ENCODE measurements at regions not wholly inside any gene's neighbourhood (a gene's known extent, or its start where the extent isn't known, plus 50 kb on each side); places are given as distances from the start of the nearest gene placed in this dataset.

DNA sequence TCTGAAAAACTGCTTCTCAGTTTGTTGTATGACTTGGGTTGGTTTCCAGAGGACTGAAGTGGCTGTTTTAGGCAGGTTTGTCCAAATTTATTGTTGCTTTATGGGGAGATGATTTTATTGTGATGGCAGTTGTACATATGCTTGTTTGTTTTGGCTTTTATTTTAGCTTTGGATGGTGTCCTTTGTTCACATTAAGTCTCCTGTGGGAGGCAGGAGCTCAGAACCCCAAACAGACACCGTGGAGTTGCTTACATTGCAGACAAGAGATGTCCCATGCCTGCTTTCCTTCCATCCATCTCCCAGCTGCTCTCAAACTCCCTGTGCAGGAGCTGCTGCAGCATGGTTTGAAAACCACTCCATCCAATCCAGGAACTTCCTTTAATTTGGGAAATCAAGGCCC is 414.7 kb downstream of the LPIN1 start:
- Histone ChIP-seq H3K9me3 (no peaks in the 10 kb centered on the region), H3K4me3 (no peak overlapping the region), H3K4me1 (peaks cover 2% of the 10 kb centered on the region), H3K27me3 (no peaks in the 10 kb centered on the region), H3K36me3 (no peaks in the 10 kb centered on the region), H3K27ac (no peak overlapping the region)
- intact Hi-C loops (cut with DNase I): no loop called here
- no peak for TF ChIP-seq POLR2A (IDR thresholded peaks at IDR 0.05)
- no peak for TF ChIP-seq POLR2AphosphoS5 (IDR thresholded peaks at IDR 0.05; ENCODE audit: insufficient read depth in 1 of 2, low read depth in 1 of 2)
- TF ChIP-seq, protein P1, sequence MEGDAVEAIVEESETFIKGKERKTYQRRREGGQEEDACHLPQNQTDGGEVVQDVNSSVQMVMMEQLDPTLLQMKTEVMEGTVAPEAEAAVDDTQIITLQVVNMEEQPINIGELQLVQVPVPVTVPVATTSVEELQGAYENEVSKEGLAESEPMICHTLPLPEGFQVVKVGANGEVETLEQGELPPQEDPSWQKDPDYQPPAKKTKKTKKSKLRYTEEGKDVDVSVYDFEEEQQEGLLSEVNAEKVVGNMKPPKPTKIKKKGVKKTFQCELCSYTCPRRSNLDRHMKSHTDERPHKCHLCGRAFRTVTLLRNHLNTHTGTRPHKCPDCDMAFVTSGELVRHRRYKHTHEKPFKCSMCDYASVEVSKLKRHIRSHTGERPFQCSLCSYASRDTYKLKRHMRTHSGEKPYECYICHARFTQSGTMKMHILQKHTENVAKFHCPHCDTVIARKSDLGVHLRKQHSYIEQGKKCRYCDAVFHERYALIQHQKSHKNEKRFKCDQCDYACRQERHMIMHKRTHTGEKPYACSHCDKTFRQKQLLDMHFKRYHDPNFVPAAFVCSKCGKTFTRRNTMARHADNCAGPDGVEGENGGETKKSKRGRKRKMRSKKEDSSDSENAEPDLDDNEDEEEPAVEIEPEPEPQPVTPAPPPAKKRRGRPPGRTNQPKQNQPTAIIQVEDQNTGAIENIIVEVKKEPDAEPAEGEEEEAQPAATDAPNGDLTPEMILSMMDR (IDR thresholded peaks at IDR 0.05): no peak
- DNase-seq (ENCODE audit: extremely low spot score in 2 of 2): no peak

DNA sequence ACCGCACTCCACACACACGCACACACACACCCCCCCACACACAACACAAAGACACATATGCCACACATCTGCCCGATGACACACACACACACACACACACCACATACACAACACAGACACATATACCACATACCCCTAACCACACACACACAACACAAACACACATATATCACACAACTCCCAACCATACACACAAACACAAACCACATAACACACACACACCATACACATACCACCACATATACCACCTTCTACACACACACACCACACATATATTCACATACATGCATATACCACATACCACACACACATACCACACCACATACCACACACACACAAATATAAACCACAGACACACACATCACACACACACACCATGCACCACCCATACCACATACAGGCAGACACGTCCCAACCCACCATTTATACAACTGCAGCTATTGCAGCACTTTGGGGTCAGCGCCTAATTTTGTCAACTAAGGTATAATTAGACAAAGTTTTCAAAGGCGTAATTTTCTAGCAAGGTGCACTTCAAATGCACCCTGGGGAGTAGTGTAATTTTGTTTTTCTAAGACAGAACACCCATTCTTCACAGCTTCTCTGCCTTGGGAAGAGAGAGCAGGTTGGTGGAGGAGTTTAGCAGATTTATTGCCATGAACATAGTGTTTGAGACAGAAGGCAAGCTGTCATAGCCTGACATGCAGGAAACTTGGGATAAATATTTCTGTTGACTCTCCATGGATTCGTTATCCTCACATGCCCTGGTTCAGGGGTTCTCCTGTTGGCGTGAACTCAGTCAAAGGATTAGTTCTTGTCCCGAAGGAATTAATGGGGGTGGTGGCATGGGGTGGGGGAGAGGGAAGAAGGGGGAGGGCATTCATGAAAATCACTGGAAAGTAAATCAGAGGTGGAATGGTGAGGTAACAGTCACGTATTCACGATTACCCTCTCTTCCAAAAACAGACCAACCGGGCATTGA is 416.1 kb downstream of the LPIN1 start:
- TF ChIP-seq POLR2AphosphoS5 (IDR thresholded peaks at IDR 0.05; ENCODE audit: insufficient read depth in 1 of 2, low read depth in 1 of 2) (no peak), POLR2A (IDR thresholded peaks at IDR 0.05) (no peak)
- TF ChIP-seq, protein P1 (IDR thresholded peaks at IDR 0.05): no peak
- intact Hi-C loops (cut with DNase I): no loop called here

DNA sequence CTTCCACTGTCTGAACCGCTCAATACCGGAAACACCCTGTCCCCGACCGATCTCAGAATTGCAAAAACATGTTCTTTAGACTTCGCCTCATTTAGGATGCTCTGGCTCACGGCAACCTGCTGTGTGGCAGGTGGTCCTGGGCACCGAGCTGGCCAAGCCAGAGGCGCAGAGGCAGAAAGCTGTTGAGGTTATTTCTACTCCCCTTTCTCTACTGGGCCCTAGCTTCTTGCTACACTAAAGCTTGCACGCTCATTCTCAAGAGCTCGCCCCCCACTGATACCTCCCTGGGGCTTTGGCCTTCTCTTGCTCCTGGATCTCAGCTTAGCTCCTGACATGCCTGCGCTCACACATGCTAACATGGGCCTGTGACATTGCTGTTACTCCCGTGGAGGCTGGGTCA is 417.4 kb downstream of the LPIN1 start:
- intact Hi-C loops (cut with DNase I): no loop called here
- TF ChIP-seq POLR2AphosphoS5 (IDR thresholded peaks at IDR 0.05; ENCODE audit: insufficient read depth in 1 of 2, low read depth in 1 of 2): no peak
- TF ChIP-seq, protein P1 (IDR thresholded peaks at IDR 0.05): no peak
- TF ChIP-seq POLR2A (IDR thresholded peaks at IDR 0.05): no peak
- no peak overlapping the region for H3K4me3 ChIP-seq

More for the DNA sequence above, 416.1 kb downstream of the LPIN1 start:
- Histone ChIP-seq H3K27ac (no peak overlapping the region), H3K4me1 (no peaks in the 10 kb centered on the region), H3K9me3 (no peaks in the 10 kb centered on the region), H3K36me3 (no peaks in the 10 kb centered on the region), H3K27me3 (no peaks in the 10 kb centered on the region), H3K4me3 (no peak overlapping the region)
- no peak for DNase-seq (ENCODE audit: extremely low spot score in 2 of 2)

DNA sequence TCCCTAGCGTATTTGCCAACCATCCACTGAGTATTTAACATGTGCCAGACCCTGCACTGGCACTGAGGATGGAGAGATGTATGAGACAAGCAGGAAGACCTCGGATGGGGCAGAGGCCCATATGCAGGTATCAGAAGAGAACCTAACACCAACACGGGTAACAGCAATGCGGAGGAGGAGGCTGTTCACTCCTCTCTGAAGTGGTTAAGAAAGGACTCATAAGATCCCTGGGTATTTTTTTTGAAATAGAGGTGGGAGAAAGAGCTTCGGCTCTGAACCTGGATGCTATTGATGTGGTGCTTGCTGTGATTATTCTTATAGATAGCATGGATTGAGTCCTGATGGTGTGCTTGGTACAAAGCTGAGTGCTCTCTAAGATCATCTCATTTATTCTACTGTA is 418.3 kb downstream of the LPIN1 start:
- intact Hi-C loops (cut with DNase I): no loop called here

More for the DNA sequence above, 417.4 kb downstream of the LPIN1 start:
- no peak overlapping the region for H3K27ac ChIP-seq
- H3K27me3 ChIP-seq: no peaks in the 10 kb centered on the region
- H3K9me3 ChIP-seq: no peaks in the 10 kb centered on the region
- DNase-seq (ENCODE audit: extremely low spot score in 2 of 2): no peak
- H3K4me1 ChIP-seq: peaks cover 9% of the 10 kb centered on the region
- no peaks in the 10 kb centered on the region for H3K36me3 ChIP-seq

More for the DNA sequence above, 418.3 kb downstream of the LPIN1 start:
- no peak overlapping the region for H3K27ac ChIP-seq
- TF ChIP-seq, protein P1 (IDR thresholded peaks at IDR 0.05): no peak
- TF ChIP-seq POLR2AphosphoS5 (IDR thresholded peaks at IDR 0.05; ENCODE audit: insufficient read depth in 1 of 2, low read depth in 1 of 2): no peak
- no peak for TF ChIP-seq POLR2A (IDR thresholded peaks at IDR 0.05)
- H3K9me3 ChIP-seq: no peaks in the 10 kb centered on the region
- H3K36me3 ChIP-seq: no peaks in the 10 kb centered on the region
- H3K4me1 ChIP-seq: peaks cover 17% of the 10 kb centered on the region
- no peaks in the 10 kb centered on the region for H3K27me3 ChIP-seq
- no peak for DNase-seq (ENCODE audit: extremely low spot score in 2 of 2)
- no peak overlapping the region for H3K4me3 ChIP-seq
